K562 (cell line): ENCODE measurements at regions not wholly inside any gene's neighbourhood (a gene's known extent, or its start where the extent isn't known, plus 50 kb on each side); places are given as distances from the start of the nearest gene placed in this dataset.

Experiments
- ATAC-seq: fragments of 200-7000 bp; cut with Tn5 transposase; 3 replicates; pipeline ENCODE4 v1.9.1; 2020; ENCODE audit warnings: moderate library complexity
- BruUV-seq: library from RNA; stranded (reverse); fragments of 400-500 nt; replicated peaks from 2 replicates; lab custom pipeline; 2021; lab: Mats Ljungman, UMichigan
- CTCF ChIA-PET: fragments of 300-600 bp; formaldehyde crosslinking; extraction: SDS; loops from one replicate; lab custom pipeline; 2021; ENCODE audit warnings: low intra/inter-chr PET ratio; lab: Yijun Ruan, JAX
- POLR2A ChIA-PET: fragments of 300-600, 350-650 bp; sonication (Branson Sonifier 250); formaldehyde crosslinking; extraction: SDS; loops from one replicate; lab custom pipeline; 2021; ENCODE audit warnings: antibody characterized with exemption, inconsistent platforms; lab: Yijun Ruan, JAX
- DNase-seq, 4 experiments: peaks; one replicate each; pipeline versions ENCODE4 v3.0.0 to v3.0.0-alpha.2; 2011 to 2018; ENCODE audit warnings: low spot score in 3 of 4, mixed read lengths in 3 of 4; ENCODE audit errors: extremely low read depth in 1 of 4
- FAIRE-seq: peaks from 2 replicates; lab custom pipeline; 2011; peaks lifted over from hg19 to GRCh38; lab: Jason Lieb, UNC
- H2AFZ ChIP-seq: 2 replicates; pipeline ENCODE4 v1.6.0; 2011; ENCODE audit warnings: low read depth, low read length, control low read depth, inconsistent platforms
- H3K27ac ChIP-seq: fragments of 200-600 bp; 3 replicates; pipeline ENCODE4 v1.8.0; 2011; ENCODE audit warnings: low read depth, mild to moderate bottlenecking, control low read depth, inconsistent platforms, low read length, moderate library complexity, mixed read lengths; ENCODE audit errors: extremely low read depth
- H3K27me3 ChIP-seq, 2 experiments: fragments of 300-600 bp in 1 of 2; 2 replicates in 1 of 2; 3 replicates in 1 of 2; pipeline versions ENCODE4 v1.6.0 to v1.8.0; 2011; ENCODE audit warnings: inconsistent platforms in 2 of 2, low read length in 2 of 2, mild to moderate bottlenecking in 1 of 2, mixed read lengths in 1 of 2, moderate library complexity in 1 of 2; ENCODE audit not compliant: control insufficient read depth in 2 of 2, insufficient read depth in 2 of 2
- H3K36me3 ChIP-seq: fragments of 300-600 bp; 3 replicates; pipeline ENCODE4 v1.8.0; 2011; ENCODE audit warnings: mild to moderate bottlenecking, low read length, inconsistent platforms; ENCODE audit not compliant: control insufficient read depth, insufficient read depth
- H3K4me1 ChIP-seq, 2 experiments: fragments of 200-600 bp in 1 of 2; replicated peaks in 1 of 2; 2 replicates in 1 of 2; 3 replicates in 1 of 2; pipeline versions ENCODE4 v1.5.1 to v1.8.0; 2011; ENCODE audit warnings: inconsistent platforms in 2 of 2, low read length in 2 of 2, mild to moderate bottlenecking in 1 of 2, mixed read lengths in 1 of 2, moderate library complexity in 1 of 2; ENCODE audit not compliant: control insufficient read depth in 2 of 2, insufficient read depth in 2 of 2
- H3K4me2 ChIP-seq: 2 replicates; pipeline ENCODE4 v1.6.1; 2011; ENCODE audit warnings: low read length, control low read depth, inconsistent platforms, mixed read lengths; ENCODE audit not compliant: insufficient read depth
- H3K4me3 ChIP-seq: fragments of 200-600 bp; sonication (generic), shearing (Covaris generic); 2 replicates; pipeline ENCODE4 v1.5.1; 2016; ENCODE audit warnings: control low read depth, inconsistent platforms
- H3K79me2 ChIP-seq: fragments of 200-600 bp; 3 replicates; pipeline ENCODE4 v1.8.0; 2011; ENCODE audit warnings: low read length, inconsistent platforms; ENCODE audit not compliant: control insufficient read depth, insufficient read depth
- H3K9ac ChIP-seq, 2 experiments: 2 replicates each; pipeline versions ENCODE4 v1.6.0 to v1.6.1; 2011; ENCODE audit warnings: low read depth in 2 of 2, low read length in 2 of 2, control low read depth in 1 of 2, inconsistent platforms in 1 of 2, mild to moderate bottlenecking in 1 of 2, mixed read lengths in 1 of 2; ENCODE audit not compliant: insufficient read depth in 1 of 2
- H3K9me1 ChIP-seq: one replicate; pipeline ENCODE4 v1.6.0; 2011; ENCODE audit warnings: inconsistent platforms, mild to moderate bottlenecking, low read length, moderate library complexity; ENCODE audit not compliant: control insufficient read depth, insufficient read depth
- H3K9me3 ChIP-seq: replicated peaks from 2 replicates; pipeline ENCODE4 v1.5.1; 2011; ENCODE audit warnings: low read depth, low read length, inconsistent platforms; ENCODE audit not compliant: control insufficient read depth, insufficient read depth
- H4K20me1 ChIP-seq: replicated peaks from 2 replicates; pipeline ENCODE4 v1.6.1; 2011; ENCODE audit warnings: low read length, inconsistent platforms, mixed read lengths; ENCODE audit not compliant: control insufficient read depth, insufficient read depth
- BRF2 ChIP-seq: IDR thresholded peaks from 3 replicates; pipeline ENCODE4 v1.6.1; 2011; ENCODE audit warnings: borderline replicate concordance, mild to moderate bottlenecking; ENCODE audit not compliant: insufficient read length, insufficient read depth
- E2F6 ChIP-seq, 2 experiments: IDR thresholded peaks; 2 replicates each; pipeline ENCODE4 v1.6.1; 2011; ENCODE audit warnings: borderline replicate concordance in 1 of 2, control low read depth in 1 of 2, low read depth in 1 of 2, low read length in 1 of 2, mild to moderate bottlenecking in 1 of 2, mixed read lengths in 1 of 2, moderate library complexity in 1 of 2; ENCODE audit not compliant: insufficient read depth in 1 of 2, insufficient read length in 1 of 2, poor library complexity in 1 of 2, severe bottlenecking in 1 of 2; ENCODE audit errors: extremely low read depth in 1 of 2
- MYC ChIP-seq, 2 experiments: fragments of 250-450 bp in 1 of 2; sonication (Bioruptor Pico) in 1 of 2; IDR thresholded peaks; 2 replicates each; pipeline versions ENCODE4 v1.5.1 to v1.6.1; 2012 to 2021; ENCODE audit warnings: low read depth in 2 of 2, borderline replicate concordance in 1 of 2, improper control_type of control experiment in 1 of 2, low read length in 1 of 2, mild to moderate bottlenecking in 1 of 2, moderate library complexity in 1 of 2
- PBX2 ChIP-seq, 2 experiments: IDR thresholded peaks in 1 of 2; conservative IDR thresholded peaks in 1 of 2; 2 replicates each; pipeline ENCODE4 v1.6.1; 2016; ENCODE audit warnings: low read depth in 2 of 2, mild to moderate bottlenecking in 1 of 2, missing compliant biosample characterization in 1 of 2, missing genetic modification characterization in 1 of 2, moderate library complexity in 1 of 2
- PKNOX1 ChIP-seq: fragments of 450-650 bp; IDR thresholded peaks from 2 replicates; pipeline ENCODE4 v1.6.1; 2016
- RAD21 ChIP-seq, 2 experiments: fragments of 250-450 bp in 1 of 2; fragments of 450-650 bp in 1 of 2; sonication (Bioruptor Pico) in 1 of 2; formaldehyde crosslinking in 1 of 2; IDR thresholded peaks in 1 of 2; conservative IDR thresholded peaks in 1 of 2; 2 replicates each; pipeline versions ENCODE4 v1.4.0 to v1.8.0; 2020 to 2022; ENCODE audit warnings: mild to moderate bottlenecking in 2 of 2, moderate library complexity in 1 of 2
- TAF9B ChIP-seq: fragments of 450-650 bp; IDR thresholded peaks from 2 replicates; pipeline ENCODE4 v1.6.1; 2018; ENCODE audit warnings: mild to moderate bottlenecking; ENCODE audit not compliant: partially characterized antibody
- ZNF124 ChIP-seq: sonication (generic); formaldehyde crosslinking; IDR thresholded peaks from 2 replicates; pipeline ENCODE4 v1.8.1; 2022; ENCODE audit warnings: missing genetic modification reagents
- WGBS: fragments of 100-300 bp; shearing (Covaris generic); methylation state at CpG from one replicate; pipeline ENCODE4 v1.1.6; 2016; ENCODE audit warnings: low coverage, mixed read lengths; ENCODE audit not compliant: insufficient coverage; ENCODE audit errors: missing lambda C conversion rate; 5-methylcytosine and 5-hydroxymethylcytosine counted together
- in situ Hi-C: fragments of 300-500 bp; cut with MboI; formaldehyde crosslinking; loops from 4 replicates; pipeline ENCODE4 v1.15.0; 2018; ENCODE audit warnings: inconsistent platforms, mixed read lengths
- intact Hi-C: fragments of 100-400 bp; cut with micrococcal nuclease; formaldehyde crosslinking; loops from 2 replicates; pipeline ENCODE4 v1.14.2; 2022
- TF ChIP-seq, protein P1 (sequence below): fragments of 450-650 bp; IDR thresholded peaks from 2 replicates; pipeline ENCODE4 v1.6.1; 2016; ENCODE audit warnings: low read depth, mild to moderate bottlenecking, moderate library complexity

GRCh38 chr1:29677028-29678024 lies 441.0 kb downstream of the PTPRU start:
- Histone ChIP-seq H3K9me1 (no peaks in the 10 kb centered on the region), H3K4me3 (no peak overlapping the region), H3K4me2 (no peak overlapping the region), H3K27ac (no peak overlapping the region), H3K79me2 (no peaks in the 10 kb centered on the region), H3K9ac (no peak overlapping the region), H3K27me3 (peaks cover 3 to 24% of the 10 kb centered on the region in 2 experiments), H3K36me3 (no peaks in the 10 kb centered on the region), H2AFZ (no peak overlapping the region), H4K20me1 (peaks cover 4% of the 10 kb centered on the region; the same call in 1 of the 2 replicates), H3K9me3 (no peaks in the 10 kb centered on the region), H3K4me1 (no peaks in the 10 kb centered on the region)
- no peak for DNase-seq
- BruUV-seq: no TSS peak
- WGBS: 2% methylated on average over 18 of the region's 18 CpGs
- ATAC-seq: no peak
- FAIRE-seq: no peak
- in situ Hi-C loops: no loop called here
- intact Hi-C loops: no loop called here
- CTCF ChIA-PET: no interaction called here
- POLR2A ChIA-PET: no interaction called here
- TF ChIP-seq PKNOX1: peak; percentile 67
- TF ChIP-seq ZNF124 (CRISPR knock-in tag): no peak
- TF ChIP-seq PBX2 (CRISPR knock-in tag; IDR thresholded peaks at IDR 0.05; ENCODE audit: low read depth): no peak
- TF ChIP-seq PBX2 (tag; conservative IDR thresholded peaks at IDR 0.05; ENCODE audit: low read depth): peak; percentile 64
- TF ChIP-seq BRF2: no peak
- TF ChIP-seq TAF9B: no peak
- 0 out of 4 replicates have a peak, but pooled peaks of 1 of the 2 experiments have one; percentile 19 for TF ChIP-seq RAD21 (CRISPR knock-in tag; conservative IDR thresholded peaks at IDR 0.05 in 1 of 2, IDR thresholded peaks at IDR 0.05 in 1 of 2)
- TF ChIP-seq MYC (IDR thresholded peaks at IDR 0.05; ENCODE audit: low read depth, low read length): 0 out of 2 replicates have a peak, but pooled peaks have one; percentile 16
- TF ChIP-seq MYC (CRISPR knock-in tag; IDR thresholded peaks at IDR 0.05; ENCODE audit: borderline replicate concordance, low read depth): no peak
- TF ChIP-seq, protein P1, sequence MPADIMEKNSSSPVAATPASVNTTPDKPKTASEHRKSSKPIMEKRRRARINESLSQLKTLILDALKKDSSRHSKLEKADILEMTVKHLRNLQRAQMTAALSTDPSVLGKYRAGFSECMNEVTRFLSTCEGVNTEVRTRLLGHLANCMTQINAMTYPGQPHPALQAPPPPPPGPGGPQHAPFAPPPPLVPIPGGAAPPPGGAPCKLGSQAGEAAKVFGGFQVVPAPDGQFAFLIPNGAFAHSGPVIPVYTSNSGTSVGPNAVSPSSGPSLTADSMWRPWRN: no peak
- peak in 1 of 2 experiments; percentile 9 for TF ChIP-seq E2F6 (IDR thresholded peaks at IDR 0.05; ENCODE audit: borderline replicate concordance in 1 of 2, extremely low read depth in 1 of 2, insufficient read depth in 1 of 2, insufficient read length in 1 of 2, low read depth in 1 of 2, low read length in 1 of 2, poor library complexity in 1 of 2, severe bottlenecking in 1 of 2)
